ENCODE measurements at regions not wholly inside any gene's neighbourhood (a gene's known extent, or its start where the extent isn't known, plus 50 kb on each side); places are given as distances from the start of the nearest gene placed in this dataset.

- Mint-ChIP-seq H3K4me1 (peaks cover 72% of the 10 kb centered on the region), H3K36me3 (peaks cover 3% of the 10 kb centered on the region), H3K27ac (peak overlapping the region; percentile 88), H3K27me3 (ENCODE audit: insufficient read depth, low read depth) (peaks cover 4% of the 10 kb centered on the region), H3K4me3 (no peak overlapping the region), H3K9me3 (no peaks in the 10 kb centered on the region)
- Histone ChIP-seq H3K27me3 (no peaks in the 10 kb centered on the region), H3K4me2 (peak overlapping the region; percentile 13), H4K20me1 (ENCODE audit: low read depth) (no peaks in the 10 kb centered on the region), H3K4me3 (no peak overlapping the region), H3K9ac (no peak overlapping the region), H3K36me3 (no peaks in the 10 kb centered on the region), H3F3A (ENCODE audit: low read depth) (peaks cover 13% of the 10 kb centered on the region), H3K27ac (no peak overlapping the region), H3K79me2 (ENCODE audit: low read depth) (no peaks in the 10 kb centered on the region), H2AFZ (replicated peaks) (no peak overlapping the region), H3K4me1 (peaks cover 57% of the 10 kb centered on the region), H3K9me3 (ENCODE audit: low read depth) (no peaks in the 10 kb centered on the region)
- TF ChIP-seq EZH2 (IDR thresholded peaks at IDR 0.05): no peak
- TF ChIP-seq, protein P1, sequence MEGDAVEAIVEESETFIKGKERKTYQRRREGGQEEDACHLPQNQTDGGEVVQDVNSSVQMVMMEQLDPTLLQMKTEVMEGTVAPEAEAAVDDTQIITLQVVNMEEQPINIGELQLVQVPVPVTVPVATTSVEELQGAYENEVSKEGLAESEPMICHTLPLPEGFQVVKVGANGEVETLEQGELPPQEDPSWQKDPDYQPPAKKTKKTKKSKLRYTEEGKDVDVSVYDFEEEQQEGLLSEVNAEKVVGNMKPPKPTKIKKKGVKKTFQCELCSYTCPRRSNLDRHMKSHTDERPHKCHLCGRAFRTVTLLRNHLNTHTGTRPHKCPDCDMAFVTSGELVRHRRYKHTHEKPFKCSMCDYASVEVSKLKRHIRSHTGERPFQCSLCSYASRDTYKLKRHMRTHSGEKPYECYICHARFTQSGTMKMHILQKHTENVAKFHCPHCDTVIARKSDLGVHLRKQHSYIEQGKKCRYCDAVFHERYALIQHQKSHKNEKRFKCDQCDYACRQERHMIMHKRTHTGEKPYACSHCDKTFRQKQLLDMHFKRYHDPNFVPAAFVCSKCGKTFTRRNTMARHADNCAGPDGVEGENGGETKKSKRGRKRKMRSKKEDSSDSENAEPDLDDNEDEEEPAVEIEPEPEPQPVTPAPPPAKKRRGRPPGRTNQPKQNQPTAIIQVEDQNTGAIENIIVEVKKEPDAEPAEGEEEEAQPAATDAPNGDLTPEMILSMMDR (IDR thresholded peaks at IDR 0.05): no peak
- no peak for TF ChIP-seq EZH2phosphoT487 (IDR thresholded peaks at IDR 0.05)
- no peak for DNase-seq (ENCODE audit: low spot score)
These were observed 121.7 kb upstream of the PRR20G start for GRCh38 chr3:127409421-127410136.

DNA sequence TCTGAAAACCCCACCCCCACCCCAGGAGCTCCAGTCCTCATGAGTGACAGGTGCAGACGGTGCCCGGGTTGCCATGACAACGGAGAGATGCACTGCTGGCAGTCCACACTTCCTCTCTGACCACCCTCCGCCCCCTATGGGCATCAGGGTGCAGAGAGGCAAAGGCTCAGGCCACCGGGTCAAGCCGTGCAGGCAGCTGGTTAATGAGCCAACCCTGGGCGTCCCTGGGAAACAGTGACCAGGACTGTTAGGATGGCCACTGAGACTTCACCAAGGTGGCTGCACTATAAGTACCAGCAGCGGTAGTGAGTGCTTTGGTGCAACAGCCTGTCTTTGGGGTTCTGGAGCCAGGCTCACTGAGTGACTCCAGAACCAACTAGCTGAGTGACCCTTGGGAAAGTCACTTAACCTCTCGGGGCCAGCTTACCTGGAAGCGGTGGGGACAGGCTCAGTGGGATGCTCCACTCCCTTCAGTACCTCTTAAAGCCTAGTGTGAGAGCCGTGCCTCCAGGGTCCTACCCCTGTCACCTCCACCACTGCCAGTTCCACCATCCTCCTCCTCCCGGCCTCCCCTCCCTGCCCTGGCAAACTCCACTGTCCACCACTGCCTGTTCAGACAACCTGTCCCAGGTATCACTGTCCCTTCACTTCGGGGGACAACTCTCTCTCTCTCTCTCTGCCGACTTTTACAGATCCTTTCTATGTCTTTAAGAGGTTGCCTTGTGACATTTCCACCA lies 121.0 kb upstream of the PRR20G start:
- Mint-ChIP-seq H3K36me3 (peaks cover 3% of the 10 kb centered on the region), H3K27ac (peak overlapping the region; percentile 88), H3K4me3 (no peak overlapping the region), H3K9me3 (no peaks in the 10 kb centered on the region), H3K4me1 (peaks cover 66% of the 10 kb centered on the region), H3K27me3 (ENCODE audit: insufficient read depth, low read depth) (peaks cover 4% of the 10 kb centered on the region)
- Histone ChIP-seq H4K20me1 (ENCODE audit: low read depth) (no peaks in the 10 kb centered on the region), H3K9ac (no peak overlapping the region), H3K27me3 (no peaks in the 10 kb centered on the region), H3K4me3 (no peak overlapping the region), H3K79me2 (ENCODE audit: low read depth) (no peaks in the 10 kb centered on the region), H2AFZ (replicated peaks) (no peak overlapping the region), H3F3A (ENCODE audit: low read depth) (peaks cover 21% of the 10 kb centered on the region), H3K4me2 (peak overlapping the region; percentile 13), H3K27ac (no peak overlapping the region), H3K9me3 (ENCODE audit: low read depth) (no peaks in the 10 kb centered on the region), H3K4me1 (peaks cover 64% of the 10 kb centered on the region), H3K36me3 (no peaks in the 10 kb centered on the region)
- no peak for TF ChIP-seq EZH2phosphoT487 (IDR thresholded peaks at IDR 0.05)
- TF ChIP-seq, protein P1 (IDR thresholded peaks at IDR 0.05): no peak
- TF ChIP-seq EZH2 (IDR thresholded peaks at IDR 0.05): no peak
- peak; percentile 77 for DNase-seq (ENCODE audit: low spot score)

DNA sequence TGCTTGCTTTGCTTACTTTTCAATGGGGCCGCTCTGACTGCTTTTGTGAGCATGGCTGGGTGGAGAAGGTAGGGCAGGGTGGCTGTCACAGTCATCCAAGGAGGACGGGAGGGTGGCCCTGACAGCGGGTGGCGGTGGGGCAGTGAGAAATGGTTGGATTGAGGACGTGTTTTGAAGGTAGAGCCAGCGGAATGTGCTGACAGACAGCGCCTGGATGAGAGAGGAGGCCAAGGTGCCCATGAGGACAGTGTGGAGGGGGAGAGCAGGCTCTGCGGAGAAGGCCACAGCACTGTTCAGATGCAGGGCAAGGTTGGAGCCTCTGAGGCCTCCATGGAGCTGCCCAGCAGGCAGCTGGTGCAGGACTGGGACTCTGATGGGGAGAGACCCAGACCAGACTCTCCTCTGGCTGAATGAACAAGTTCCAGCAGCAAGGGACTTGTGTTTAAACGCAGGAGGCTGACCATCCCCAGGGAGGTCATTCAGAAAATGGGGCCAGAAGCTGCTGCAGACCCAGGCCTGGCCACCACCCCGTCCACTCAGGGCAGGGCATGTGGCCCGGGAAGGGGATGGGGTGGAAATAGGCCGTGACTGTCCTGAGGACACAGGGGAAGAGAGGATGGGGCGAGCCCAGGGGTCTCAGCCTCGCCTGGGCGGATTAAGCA lies 120.3 kb upstream of the PRR20G start:
- Mint-ChIP-seq H3K4me3 (peak overlapping the region; percentile 68), H3K4me1 (peaks cover 59% of the 10 kb centered on the region), H3K27me3 (ENCODE audit: insufficient read depth, low read depth) (peaks cover 4% of the 10 kb centered on the region), H3K27ac (peak overlapping the region; percentile 96), H3K36me3 (peaks cover 3% of the 10 kb centered on the region), H3K9me3 (no peaks in the 10 kb centered on the region)
- no peaks in the 10 kb centered on the region for H3K9me3 ChIP-seq (ENCODE audit: low read depth)
- no peak overlapping the region for H3K9ac ChIP-seq
- no peak overlapping the region for H3K4me3 ChIP-seq
- peaks cover 23% of the 10 kb centered on the region for H3F3A ChIP-seq (ENCODE audit: low read depth)
- TF ChIP-seq EZH2phosphoT487 (IDR thresholded peaks at IDR 0.05) (no peak), EZH2 (IDR thresholded peaks at IDR 0.05) (no peak)
- TF ChIP-seq, protein P1 (IDR thresholded peaks at IDR 0.05): no peak
- no peaks in the 10 kb centered on the region for H3K27me3 ChIP-seq
- no peaks in the 10 kb centered on the region for H4K20me1 ChIP-seq (ENCODE audit: low read depth)
- no peak overlapping the region for H3K27ac ChIP-seq
- H2AFZ ChIP-seq (replicated peaks): no peak overlapping the region
- H3K79me2 ChIP-seq (ENCODE audit: low read depth): no peaks in the 10 kb centered on the region
- no peaks in the 10 kb centered on the region for H3K36me3 ChIP-seq
- peak overlapping the region; percentile 31 for H3K4me2 ChIP-seq
- no peak for DNase-seq (ENCODE audit: low spot score)
- peaks cover 68% of the 10 kb centered on the region for H3K4me1 ChIP-seq
